NCI-H82 (cell line): ENCODE measurements at regions not wholly inside any gene's neighbourhood (a gene's known extent, or its start where the extent isn't known, plus 50 kb on each side); places are given as distances from the start of the nearest gene placed in this dataset.

Experiments used
- DNase-seq: peaks from one replicate; lab custom pipeline; 2025; lab: John Stamatoyannopoulos, UW

GRCh38 chr2:188219541-188219940 lies 72.1 kb upstream of the GULP1 start:
- no peak for DNase-seq

- no peak for DNase-seq
These were observed 71.1 kb upstream of the GULP1 start for GRCh38 chr2:188220535-188220934.

GRCh38 chr2:188227713-188228112 lies 64.0 kb upstream of the GULP1 start:
- DNase-seq, result no peak

GRCh38 chr2:188235364-188235763 lies 56.3 kb upstream of the GULP1 start:
- DNase-seq, result no peak

- no peak for DNase-seq
These were observed 53.3 kb upstream of the GULP1 start for GRCh38 chr2:188238386-188238785.
